Neural cell (in vitro differentiated cells): ENCODE measurements at regions not wholly inside any gene's neighbourhood (a gene's known extent, or its start where the extent isn't known, plus 50 kb on each side); places are given as distances from the start of the nearest gene placed in this dataset.

ENCODE experiments used
- CTCF ChIP-seq: fragments of 450-650 bp; IDR thresholded peaks from 2 replicates; pipeline ENCODE4 v1.5.1; 2014; ENCODE audit warnings: antibody characterized with exemption, mild to moderate bottlenecking, moderate library complexity; ENCODE audit not compliant: poor library complexity, severe bottlenecking
- RAD21 ChIP-seq: fragments of 450-650 bp; conservative IDR thresholded peaks from 2 replicates; pipeline ENCODE4 v1.6.1; 2014; ENCODE audit warnings: antibody characterized with exemption, mild to moderate bottlenecking, moderate library complexity

- no peak for TF ChIP-seq CTCF
- TF ChIP-seq RAD21, result no peak
These were observed 84.2 kb upstream of the OTOS start for GRCh38 chr2:240224676-240225075.
